ENCODE measurements at regions not wholly inside any gene's neighbourhood (a gene's known extent, or its start where the extent isn't known, plus 50 kb on each side); places are given as distances from the start of the nearest gene placed in this dataset.

DNA sequence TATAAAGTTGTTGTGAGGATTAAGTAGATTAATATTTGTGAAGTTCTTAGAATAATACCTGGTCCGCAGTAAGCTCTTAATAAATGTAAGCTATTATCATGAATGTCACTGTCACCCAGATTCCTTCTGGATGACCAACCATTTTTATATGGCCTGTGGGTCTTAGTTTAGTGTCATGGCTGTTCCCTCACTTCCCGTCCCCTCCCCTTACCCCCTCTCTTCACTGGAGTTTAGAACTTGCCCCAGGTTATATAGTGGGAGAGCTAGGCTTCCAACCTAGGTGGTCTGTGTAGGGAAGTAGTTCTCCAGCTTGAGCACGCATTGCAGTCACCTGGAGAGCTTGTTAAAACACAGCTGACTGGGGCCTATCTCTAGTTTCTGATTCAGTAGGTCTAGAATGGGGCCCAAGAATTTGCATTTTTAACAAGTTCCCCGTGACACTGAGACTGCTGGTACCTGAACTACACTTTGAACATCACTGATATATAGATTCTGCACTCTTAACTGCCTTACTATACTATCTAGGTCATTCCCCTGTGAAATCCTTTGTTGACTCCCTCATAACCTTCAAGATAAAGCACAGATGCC, 66.9 kb upstream of the PLAC1 start:
- TF ChIP-seq, protein P1, sequence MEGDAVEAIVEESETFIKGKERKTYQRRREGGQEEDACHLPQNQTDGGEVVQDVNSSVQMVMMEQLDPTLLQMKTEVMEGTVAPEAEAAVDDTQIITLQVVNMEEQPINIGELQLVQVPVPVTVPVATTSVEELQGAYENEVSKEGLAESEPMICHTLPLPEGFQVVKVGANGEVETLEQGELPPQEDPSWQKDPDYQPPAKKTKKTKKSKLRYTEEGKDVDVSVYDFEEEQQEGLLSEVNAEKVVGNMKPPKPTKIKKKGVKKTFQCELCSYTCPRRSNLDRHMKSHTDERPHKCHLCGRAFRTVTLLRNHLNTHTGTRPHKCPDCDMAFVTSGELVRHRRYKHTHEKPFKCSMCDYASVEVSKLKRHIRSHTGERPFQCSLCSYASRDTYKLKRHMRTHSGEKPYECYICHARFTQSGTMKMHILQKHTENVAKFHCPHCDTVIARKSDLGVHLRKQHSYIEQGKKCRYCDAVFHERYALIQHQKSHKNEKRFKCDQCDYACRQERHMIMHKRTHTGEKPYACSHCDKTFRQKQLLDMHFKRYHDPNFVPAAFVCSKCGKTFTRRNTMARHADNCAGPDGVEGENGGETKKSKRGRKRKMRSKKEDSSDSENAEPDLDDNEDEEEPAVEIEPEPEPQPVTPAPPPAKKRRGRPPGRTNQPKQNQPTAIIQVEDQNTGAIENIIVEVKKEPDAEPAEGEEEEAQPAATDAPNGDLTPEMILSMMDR (IDR thresholded peaks at IDR 0.05): no peak
- no peak for TF ChIP-seq POLR2AphosphoS5 (IDR thresholded peaks at IDR 0.05)

Data from upper lobe of left lung (tissue), 4 donors.